ENCODE measurements at regions not wholly inside any gene's neighbourhood (a gene's known extent, or its start where the extent isn't known, plus 50 kb on each side); places are given as distances from the start of the nearest gene placed in this dataset.

DNA sequence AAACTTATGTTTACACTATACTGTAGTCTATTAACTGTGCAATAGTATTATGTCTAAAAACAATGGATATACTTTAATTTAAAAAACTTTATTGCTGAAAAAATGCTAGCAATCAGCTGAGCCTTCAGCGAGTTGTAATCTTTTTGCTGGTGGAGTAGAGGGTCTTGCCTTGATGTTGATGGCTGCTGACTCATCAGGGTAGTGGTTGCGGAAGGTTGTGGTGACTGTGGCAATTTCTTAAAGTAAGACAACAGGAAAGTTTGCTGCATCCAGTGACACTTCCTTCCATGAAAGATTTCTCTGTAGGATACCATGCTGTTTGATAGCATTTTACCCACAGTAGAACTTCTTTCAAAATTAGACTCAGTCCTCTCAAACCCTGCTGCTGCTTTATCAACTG, 234.7 kb upstream of the CSF3R start:
- DNase-seq = no peak

DNA sequence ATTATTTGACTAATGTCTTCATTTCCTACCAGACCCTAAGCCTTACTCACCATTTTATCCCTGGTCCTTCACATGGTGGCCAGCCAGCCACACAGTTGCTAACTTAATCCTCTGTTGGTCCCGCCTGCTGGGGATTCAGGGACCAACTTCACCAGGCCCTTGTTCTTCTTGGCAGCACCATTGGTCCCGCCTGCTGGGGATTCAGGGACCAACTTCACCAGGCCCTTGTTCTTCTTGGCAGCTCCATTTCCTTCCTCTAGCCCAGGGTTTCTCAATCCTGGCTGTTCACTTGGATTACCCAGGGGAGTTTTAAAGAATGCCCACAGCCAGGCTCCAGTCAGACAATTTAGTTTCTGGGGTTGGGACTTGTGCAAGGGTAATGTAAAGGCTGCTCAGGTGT, 233.1 kb upstream of the CSF3R start:
- DNase-seq = no peak

DNA sequence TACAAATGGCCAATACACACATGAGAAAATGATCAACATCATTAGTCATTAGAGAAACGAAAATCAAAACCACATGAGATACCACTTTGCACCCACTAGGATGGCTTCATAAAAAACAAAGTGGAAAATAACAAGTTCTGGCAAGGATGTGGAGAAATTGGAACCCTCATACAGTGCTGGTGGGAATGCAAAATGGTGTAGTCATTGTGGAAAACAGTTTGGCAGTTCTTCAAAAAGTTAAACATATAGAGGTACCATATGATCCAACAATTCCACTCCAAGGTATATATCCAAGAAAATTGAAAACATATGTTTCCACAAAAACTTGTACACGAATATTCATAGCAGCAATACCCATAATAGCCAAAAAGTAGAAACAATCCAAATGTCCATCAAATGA, 231.6 kb upstream of the CSF3R start:
- no peak for DNase-seq

- no peak for DNase-seq
These were observed 228.8 kb upstream of the CSF3R start for GRCh38 chr1:36711480-36711879.

DNA sequence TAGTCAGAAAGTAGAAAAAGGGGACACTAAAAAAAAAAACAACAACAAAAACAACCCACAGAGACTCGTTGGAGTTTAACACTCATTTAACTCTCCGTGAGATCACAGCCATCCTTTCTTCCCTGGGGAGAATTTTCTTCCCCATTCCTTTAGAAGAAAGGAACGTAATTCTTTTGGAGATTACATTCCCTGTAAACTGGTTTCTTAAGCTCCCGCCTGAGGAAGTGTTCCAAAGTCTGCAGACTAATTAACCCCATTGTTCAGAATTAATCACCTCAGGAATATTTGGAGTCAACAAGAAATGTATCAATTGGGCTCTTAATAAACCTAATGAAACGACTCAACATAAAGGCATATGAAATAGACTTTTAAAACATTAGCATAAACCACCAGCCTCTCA, 228.2 kb upstream of the CSF3R start:
- no peak for DNase-seq

- no peak for DNase-seq
These were observed 227.3 kb upstream of the CSF3R start for GRCh38 chr1:36709869-36710481.

DNA sequence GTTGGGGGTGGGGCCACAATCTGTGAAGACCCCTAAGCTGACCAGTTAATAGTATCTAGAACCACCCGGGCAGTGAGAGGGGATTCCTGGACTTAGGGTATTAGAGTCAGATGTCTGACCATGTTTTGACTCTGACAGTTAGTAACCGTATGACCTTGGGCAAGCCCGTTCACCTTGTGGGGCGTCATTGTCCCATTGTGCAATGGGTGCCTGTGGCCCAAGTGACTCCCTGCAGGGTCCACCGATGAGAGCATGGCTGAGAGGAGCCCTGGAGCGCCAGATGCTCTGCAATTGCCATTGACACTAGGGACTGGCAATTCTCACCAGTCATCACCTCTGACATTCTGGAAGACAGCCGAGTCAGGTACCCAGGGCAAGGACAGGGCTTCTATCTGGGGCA, 225.9 kb upstream of the CSF3R start:
- DNase-seq = no peak

GRCh38 chr1:36707221-36707620, 224.5 kb upstream of the CSF3R start:
- peak in 2 of 4 experiments; percentile 5 to 14 for DNase-seq

GRCh38 chr1:36706416-36706815, 223.7 kb upstream of the CSF3R start:
- DNase-seq = peak in 3 of 4 experiments; percentile 3 to 25 (median 15)

- no peak for DNase-seq
These were observed 222.9 kb upstream of the CSF3R start for GRCh38 chr1:36705629-36706028.

DNA sequence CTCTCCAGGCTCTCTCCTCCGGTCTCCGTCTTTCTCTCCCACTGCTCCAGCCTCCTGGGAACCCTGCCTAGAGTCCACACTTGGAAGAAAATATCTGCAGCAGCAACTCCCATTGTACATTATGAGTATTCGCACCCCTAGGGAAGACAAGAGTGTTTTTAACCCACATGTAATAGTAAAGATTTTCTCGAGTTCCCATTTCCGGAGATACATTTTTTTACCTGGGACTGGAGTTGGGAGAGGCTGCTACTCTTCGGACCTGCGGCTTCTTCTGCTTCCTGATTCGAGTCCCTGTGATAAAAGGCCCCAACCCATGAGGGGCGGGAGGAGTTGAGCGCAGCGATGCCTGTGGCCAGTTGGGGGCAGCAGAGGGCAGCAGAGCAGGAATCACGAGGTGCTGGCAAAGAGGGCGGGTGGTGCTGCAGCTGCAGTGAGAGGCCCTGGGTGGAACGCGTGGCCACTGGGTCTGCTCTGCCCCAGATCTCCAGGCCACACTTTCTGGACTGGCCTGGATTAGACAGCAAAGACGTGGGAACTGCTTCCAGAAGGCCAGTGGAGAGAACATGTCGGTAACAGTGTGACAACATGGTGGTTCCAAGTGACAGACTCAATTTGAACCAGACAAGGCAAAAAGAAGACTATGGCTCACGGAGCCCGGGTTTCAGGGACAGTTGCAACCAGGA, 221.0 kb upstream of the CSF3R start:
- DNase-seq = peak; percentile 78 to 90 (median 87)

DNA sequence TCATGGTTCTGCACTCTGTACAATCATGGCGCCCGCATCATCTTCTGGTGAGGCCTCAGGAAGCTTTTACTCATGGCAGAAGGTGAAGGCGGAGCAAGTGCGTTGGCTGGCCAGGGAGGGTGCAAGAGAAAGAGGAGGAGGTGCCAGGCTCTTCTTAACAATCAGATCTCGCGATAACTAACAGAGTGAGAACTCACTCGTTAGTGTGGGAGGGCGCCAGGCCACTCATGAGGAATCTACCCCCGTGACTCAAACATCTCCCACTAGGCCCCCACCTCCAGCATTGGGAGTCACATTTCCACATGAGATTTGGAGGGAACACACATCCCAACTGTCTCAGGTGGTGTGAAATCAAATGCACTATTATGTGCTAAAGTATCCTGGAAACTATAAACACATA, 220.2 kb upstream of the CSF3R start:
- DNase-seq = no peak

- DNase-seq = no peak
These were observed 216.6 kb upstream of the CSF3R start for GRCh38 chr1:36699113-36699911.

DNA sequence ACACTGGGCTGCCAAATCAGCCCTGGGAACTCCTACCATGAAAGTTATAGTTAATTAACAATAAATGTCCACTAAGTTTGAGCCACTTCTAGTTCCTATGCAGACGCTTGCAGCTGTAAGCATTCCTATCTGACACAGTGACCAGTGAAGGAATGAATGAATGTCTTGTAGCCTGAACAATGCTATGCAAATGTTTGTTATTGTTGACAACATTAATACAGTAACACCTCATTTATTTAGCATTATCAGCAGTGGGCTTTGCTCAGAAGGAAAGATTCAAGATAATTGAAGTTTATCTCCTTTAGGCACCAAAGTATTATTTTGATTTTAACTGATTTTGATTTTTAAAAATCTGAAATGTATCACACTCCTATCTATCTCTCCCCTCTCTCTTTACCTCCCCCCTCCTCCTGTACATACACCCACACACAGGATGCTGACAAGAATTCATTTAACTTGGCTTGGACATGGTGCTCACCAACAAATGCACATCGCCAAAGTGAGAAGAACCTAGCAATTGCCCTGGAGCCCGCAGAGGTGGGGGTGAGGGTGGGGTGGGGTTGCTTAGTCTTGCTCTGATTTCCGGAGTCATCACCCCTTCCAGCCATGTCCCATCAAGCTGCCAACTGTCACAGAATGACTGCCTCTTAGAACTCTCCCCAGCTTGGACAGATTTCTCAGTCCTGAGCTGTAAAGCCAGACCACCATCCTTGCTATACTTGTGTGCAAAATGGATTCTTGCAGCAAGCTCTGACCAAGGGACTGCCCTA, 215.3 kb upstream of the CSF3R start:
- DNase-seq = no peak

DNA sequence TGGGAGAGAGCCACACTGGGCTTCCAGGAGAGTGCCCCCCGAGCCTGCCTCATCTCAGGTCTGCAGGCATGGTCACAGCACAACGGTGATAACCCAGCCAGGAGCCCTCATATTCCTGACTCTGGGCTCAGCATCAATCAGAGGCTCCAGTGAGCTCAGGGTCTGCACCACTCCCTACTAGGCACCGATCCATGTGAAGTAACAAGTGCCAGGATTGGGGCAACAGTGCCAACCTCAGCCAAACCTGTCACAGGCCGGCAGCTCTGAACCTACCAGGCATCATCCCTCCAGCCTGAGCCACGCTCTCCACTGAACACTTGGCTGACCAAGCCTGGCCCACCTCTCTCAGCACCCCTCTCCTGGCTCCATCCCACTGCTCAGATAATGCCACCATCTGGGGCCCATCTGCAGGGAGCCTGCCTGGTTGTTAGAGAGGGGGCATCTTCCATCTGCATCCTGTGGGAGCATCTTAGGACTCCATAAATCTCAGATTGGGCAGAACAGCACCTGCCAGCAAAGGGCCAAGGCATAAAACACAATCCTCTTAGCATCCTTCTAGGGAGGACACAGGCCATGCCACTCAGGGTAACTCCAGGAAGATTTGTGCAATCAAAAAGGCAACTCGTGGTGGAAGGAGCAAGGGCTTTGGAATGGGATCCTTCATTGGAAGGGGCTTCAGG, 213.7 kb upstream of the CSF3R start:
- no peak for DNase-seq

- DNase-seq = no peak
These were observed 210.9 kb upstream of the CSF3R start for GRCh38 chr1:36693603-36694002.

- no peak for DNase-seq
These were observed 210.4 kb upstream of the CSF3R start for GRCh38 chr1:36693161-36693525.

- DNase-seq = no peak
These were observed 209.9 kb upstream of the CSF3R start for GRCh38 chr1:36692465-36693160.

- no peak for DNase-seq
These were observed 208.7 kb upstream of the CSF3R start for GRCh38 chr1:36691374-36691773.

GRCh38 chr1:36689992-36690391, 207.3 kb upstream of the CSF3R start:
- DNase-seq = no peak

- no peak for DNase-seq
These were observed 204.6 kb upstream of the CSF3R start for GRCh38 chr1:36687312-36687711.

All from suppressor macrophage (primary cell).